Colonic mucosa (tissue), 4 donors: ENCODE measurements at regions not wholly inside any gene's neighbourhood (a gene's known extent, or its start where the extent isn't known, plus 50 kb on each side); places are given as distances from the start of the nearest gene placed in this dataset.

Source experiments
- DNase-seq: peaks from one replicate; pipeline ENCODE4 v3.0.0-alpha.2; 2020
- H3K27ac ChIP-seq: fragments of 200-600 bp; one replicate; pipeline ENCODE4 v1.8.0; 2021
- H3K27me3 ChIP-seq: fragments of 200-600 bp; one replicate; pipeline ENCODE4 v1.8.0; 2021
- H3K36me3 ChIP-seq: fragments of 200-600 bp; one replicate; pipeline ENCODE4 v1.8.0; 2021
- H3K4me1 ChIP-seq: fragments of 200-600 bp; one replicate; pipeline ENCODE4 v1.8.0; 2021; ENCODE audit warnings: mild to moderate bottlenecking
- H3K4me3 ChIP-seq: fragments of 200-600 bp; one replicate; pipeline ENCODE4 v1.8.0; 2021
- H3K9ac ChIP-seq, 2 donors: one replicate each; pipeline ENCODE4 v1.7.0; 2013; ENCODE audit warnings: control low read depth in 2 of 2, low read depth in 2 of 2, low read length in 2 of 2
- H3K9me3 ChIP-seq: fragments of 200-600 bp; one replicate; pipeline ENCODE4 v1.8.0; 2021
- intact Hi-C: fragments of 100-400 bp; cut with DNase I; formaldehyde crosslinking; loops from one replicate; pipeline ENCODE4 v1.14.1; 2022
- TF ChIP-seq, protein P1 (sequence below): fragments of 200-600 bp; IDR thresholded peaks from one replicate; pipeline ENCODE4 v1.8.0; 2022; ENCODE audit warnings: antibody characterized with exemption, mild to moderate bottlenecking
- donor health status: healthy.
- donor health status: DM: no; HTN: no; CAD: no.
- donor health status: DM: no; HTN: no; CAD: no.

DNA sequence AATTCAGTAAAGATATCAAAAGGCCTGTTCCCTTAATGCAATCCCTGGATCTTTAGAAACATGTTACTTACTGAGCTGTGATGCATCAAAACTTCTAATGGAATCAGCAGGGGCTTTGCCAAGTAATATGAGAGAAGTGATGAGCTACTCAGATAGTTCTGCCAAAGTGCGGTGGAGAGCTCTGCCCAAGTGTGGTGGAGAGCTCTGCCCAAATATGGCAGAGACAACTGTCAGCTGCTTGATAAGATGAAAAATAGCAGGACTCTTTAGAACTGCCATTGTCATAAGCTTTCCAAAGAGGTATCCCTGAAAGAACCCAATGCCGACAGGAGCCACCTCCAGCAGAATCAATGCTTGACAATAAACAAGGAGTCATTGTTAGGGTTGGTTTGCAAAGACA is 167.9 kb upstream of the SLC39A10 start:
- intact Hi-C loops = no loop called here
- Histone ChIP-seq H3K27ac (no peak overlapping the region), H3K4me3 (no peak overlapping the region), H3K36me3 (no peaks in the 10 kb centered on the region), H3K4me1 (no peaks in the 10 kb centered on the region), H3K9ac (no peak overlapping the region), H3K9me3 (no peaks in the 10 kb centered on the region), H3K27me3 (no peaks in the 10 kb centered on the region)
- DNase-seq = no peak
- TF ChIP-seq, protein P1, sequence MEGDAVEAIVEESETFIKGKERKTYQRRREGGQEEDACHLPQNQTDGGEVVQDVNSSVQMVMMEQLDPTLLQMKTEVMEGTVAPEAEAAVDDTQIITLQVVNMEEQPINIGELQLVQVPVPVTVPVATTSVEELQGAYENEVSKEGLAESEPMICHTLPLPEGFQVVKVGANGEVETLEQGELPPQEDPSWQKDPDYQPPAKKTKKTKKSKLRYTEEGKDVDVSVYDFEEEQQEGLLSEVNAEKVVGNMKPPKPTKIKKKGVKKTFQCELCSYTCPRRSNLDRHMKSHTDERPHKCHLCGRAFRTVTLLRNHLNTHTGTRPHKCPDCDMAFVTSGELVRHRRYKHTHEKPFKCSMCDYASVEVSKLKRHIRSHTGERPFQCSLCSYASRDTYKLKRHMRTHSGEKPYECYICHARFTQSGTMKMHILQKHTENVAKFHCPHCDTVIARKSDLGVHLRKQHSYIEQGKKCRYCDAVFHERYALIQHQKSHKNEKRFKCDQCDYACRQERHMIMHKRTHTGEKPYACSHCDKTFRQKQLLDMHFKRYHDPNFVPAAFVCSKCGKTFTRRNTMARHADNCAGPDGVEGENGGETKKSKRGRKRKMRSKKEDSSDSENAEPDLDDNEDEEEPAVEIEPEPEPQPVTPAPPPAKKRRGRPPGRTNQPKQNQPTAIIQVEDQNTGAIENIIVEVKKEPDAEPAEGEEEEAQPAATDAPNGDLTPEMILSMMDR = no peak

DNA sequence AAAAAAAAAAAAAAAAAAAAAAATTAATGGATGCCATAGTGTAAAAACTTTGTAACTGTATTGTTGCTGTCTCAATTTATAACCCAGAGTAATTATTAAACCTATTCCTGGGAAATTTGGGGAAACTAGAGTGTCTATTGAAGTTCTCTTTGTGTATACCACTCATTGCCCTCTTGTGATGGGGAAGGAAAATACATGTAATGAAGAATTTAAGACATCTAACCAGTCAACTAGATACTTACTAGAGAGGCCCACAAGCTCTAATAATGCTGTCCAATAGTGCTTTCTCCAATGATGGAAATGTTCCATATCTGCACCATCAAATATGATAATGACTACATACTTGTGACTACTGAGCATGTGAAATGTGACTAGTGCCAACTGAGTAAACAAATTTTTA is 168.5 kb upstream of the SLC39A10 start:
- Histone ChIP-seq H3K36me3 (no peaks in the 10 kb centered on the region), H3K4me3 (no peak overlapping the region), H3K27me3 (no peaks in the 10 kb centered on the region), H3K9ac (no peak overlapping the region), H3K27ac (no peak overlapping the region), H3K4me1 (no peaks in the 10 kb centered on the region), H3K9me3 (no peaks in the 10 kb centered on the region)
- TF ChIP-seq, protein P1 = no peak
- intact Hi-C loops = no loop called here
- DNase-seq = no peak

DNA sequence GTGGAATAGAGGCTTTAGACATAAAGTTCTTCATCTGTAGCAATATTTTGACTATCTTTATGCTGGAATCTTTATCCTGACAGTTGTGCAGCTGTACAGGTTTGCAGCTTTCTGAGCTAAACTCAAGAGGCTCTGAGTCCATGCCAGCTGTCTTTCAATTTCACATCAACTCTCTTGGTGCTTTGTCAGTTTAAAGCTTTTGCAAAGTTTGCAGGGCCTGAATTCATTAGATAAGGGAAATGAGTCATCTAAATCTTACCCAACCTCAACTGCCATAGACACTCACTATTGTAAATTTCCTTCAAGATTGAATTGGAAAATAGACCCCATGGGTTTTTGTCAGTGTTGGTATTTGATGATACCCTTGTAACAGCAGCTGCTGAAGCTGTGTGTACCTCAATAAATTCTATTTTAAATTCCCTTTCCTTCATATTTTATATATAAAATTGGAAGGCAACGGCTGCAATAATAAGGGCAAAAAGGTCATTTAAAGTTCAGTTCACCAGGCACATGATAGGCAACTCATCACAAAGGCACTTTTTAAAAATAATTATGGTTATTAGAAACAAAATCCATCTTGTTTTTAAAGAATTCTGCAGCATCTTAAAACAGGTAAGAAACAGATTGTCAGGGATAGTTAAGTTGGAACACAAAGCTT is 169.9 kb upstream of the SLC39A10 start:
- DNase-seq = no peak
- intact Hi-C loops = no loop called here
- no peaks in the 10 kb centered on the region for H3K36me3 ChIP-seq
- TF ChIP-seq, protein P1 = no peak
- no peak overlapping the region for H3K4me3 ChIP-seq
- no peaks in the 10 kb centered on the region for H3K9me3 ChIP-seq
- no peaks in the 10 kb centered on the region for H3K4me1 ChIP-seq
- H3K9ac ChIP-seq = no peak overlapping the region
- H3K27ac ChIP-seq = no peak overlapping the region
- H3K27me3 ChIP-seq = no peaks in the 10 kb centered on the region

DNA sequence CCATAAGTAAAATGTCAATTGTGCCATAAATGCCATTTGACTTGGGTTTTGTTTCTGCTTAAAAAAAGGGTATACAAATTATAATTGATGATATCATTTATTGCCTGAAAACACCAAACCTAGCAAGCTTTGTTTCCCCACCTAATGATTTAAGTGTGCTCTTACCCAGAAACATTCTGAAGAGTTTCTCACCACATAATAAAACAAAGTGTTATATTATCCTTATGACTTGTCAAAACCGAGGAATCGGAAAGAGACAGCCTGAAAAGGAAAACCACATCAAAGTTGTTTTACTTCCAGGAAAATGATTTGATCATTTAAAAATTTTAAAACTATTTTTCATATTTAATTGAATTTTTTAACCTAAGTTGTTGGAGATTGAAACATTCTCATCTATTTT is 170.5 kb upstream of the SLC39A10 start:
- H3K36me3 ChIP-seq = no peaks in the 10 kb centered on the region
- H3K4me3 ChIP-seq = no peak overlapping the region
- no peak for DNase-seq
- TF ChIP-seq, protein P1 = no peak
- intact Hi-C loops = no loop called here
- no peak overlapping the region for H3K9ac ChIP-seq
- H3K9me3 ChIP-seq = no peaks in the 10 kb centered on the region
- no peak overlapping the region for H3K27ac ChIP-seq
- no peaks in the 10 kb centered on the region for H3K4me1 ChIP-seq
- H3K27me3 ChIP-seq = no peaks in the 10 kb centered on the region

DNA sequence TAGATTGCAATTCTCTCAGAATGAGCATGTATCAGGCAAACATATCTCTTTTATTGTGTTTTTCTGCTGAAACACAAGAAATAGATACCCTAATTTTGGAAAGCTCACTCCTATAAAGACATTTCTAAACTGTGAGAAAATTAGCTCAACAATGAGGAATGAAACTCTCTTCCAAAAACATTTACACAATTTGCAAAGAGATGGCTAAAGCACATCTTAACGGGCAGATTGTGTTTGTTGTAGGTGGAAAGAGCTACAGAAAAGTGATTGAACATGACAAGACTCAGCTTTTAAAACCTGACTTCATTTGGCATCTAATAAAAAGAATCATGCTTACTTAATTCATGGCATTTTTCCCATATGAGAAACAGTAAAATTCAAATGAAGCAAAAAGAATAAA is 175.0 kb upstream of the SLC39A10 start:
- Histone ChIP-seq H3K9me3 (no peaks in the 10 kb centered on the region), H3K36me3 (no peaks in the 10 kb centered on the region), H3K27me3 (no peaks in the 10 kb centered on the region), H3K27ac (no peak overlapping the region), H3K4me3 (no peak overlapping the region), H3K4me1 (no peaks in the 10 kb centered on the region), H3K9ac (no peak overlapping the region)
- intact Hi-C loops = no loop called here
- DNase-seq = no peak
- TF ChIP-seq, protein P1 = no peak
